ENCODE measurements at regions not wholly inside any gene's neighbourhood (a gene's known extent, or its start where the extent isn't known, plus 50 kb on each side); places are given as distances from the start of the nearest gene placed in this dataset.

DNA sequence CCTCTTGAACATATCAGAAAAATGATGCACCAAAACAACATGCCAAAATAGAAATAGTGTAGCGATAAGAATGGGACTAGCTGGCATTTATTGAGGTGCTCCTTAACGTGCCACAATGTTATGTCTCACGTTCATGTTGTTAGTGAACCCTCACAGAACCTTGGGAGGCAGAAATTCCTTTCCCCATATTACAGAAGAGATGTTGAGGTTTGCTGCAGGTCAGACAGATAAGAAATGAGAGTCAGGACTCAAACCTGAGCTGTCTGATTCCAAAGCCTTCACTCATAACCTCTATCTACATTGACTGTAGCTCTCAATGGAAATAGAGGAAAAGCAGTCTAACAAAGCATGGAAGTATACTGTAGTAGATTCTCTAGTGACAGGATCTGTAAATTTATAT lies 163.3 kb upstream of the STK17B start:
- TF ChIP-seq EZH2 (IDR thresholded peaks at IDR 0.05; ENCODE audit: borderline replicate concordance, low read depth, low read length, severe bottlenecking), result no peak
- TF ChIP-seq JUN (IDR thresholded peaks at IDR 0.05; ENCODE audit: borderline replicate concordance, insufficient read depth, insufficient read length, low read depth), result no peak
- TF ChIP-seq MYC (IDR thresholded peaks at IDR 0.05; ENCODE audit: low read depth, low read length), result no peak
- TF ChIP-seq GATA2 (IDR thresholded peaks at IDR 0.05; ENCODE audit: insufficient read depth, insufficient read length, low read depth, low read length), result no peak
- no peak for TF ChIP-seq FOS (IDR thresholded peaks at IDR 0.05; ENCODE audit: borderline replicate concordance, insufficient read depth, low read length)
- no peak for TF ChIP-seq POLR2AphosphoS5 (IDR thresholded peaks at IDR 0.05; ENCODE audit: insufficient read depth, low read depth, low read length)
- TF ChIP-seq, protein P1, sequence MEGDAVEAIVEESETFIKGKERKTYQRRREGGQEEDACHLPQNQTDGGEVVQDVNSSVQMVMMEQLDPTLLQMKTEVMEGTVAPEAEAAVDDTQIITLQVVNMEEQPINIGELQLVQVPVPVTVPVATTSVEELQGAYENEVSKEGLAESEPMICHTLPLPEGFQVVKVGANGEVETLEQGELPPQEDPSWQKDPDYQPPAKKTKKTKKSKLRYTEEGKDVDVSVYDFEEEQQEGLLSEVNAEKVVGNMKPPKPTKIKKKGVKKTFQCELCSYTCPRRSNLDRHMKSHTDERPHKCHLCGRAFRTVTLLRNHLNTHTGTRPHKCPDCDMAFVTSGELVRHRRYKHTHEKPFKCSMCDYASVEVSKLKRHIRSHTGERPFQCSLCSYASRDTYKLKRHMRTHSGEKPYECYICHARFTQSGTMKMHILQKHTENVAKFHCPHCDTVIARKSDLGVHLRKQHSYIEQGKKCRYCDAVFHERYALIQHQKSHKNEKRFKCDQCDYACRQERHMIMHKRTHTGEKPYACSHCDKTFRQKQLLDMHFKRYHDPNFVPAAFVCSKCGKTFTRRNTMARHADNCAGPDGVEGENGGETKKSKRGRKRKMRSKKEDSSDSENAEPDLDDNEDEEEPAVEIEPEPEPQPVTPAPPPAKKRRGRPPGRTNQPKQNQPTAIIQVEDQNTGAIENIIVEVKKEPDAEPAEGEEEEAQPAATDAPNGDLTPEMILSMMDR (IDR thresholded peaks at IDR 0.05; ENCODE audit: extremely low read depth in 1 of 2, insufficient read depth in 1 of 2, low read depth in 1 of 2, low read length in 2 of 2), result no peak
- TF ChIP-seq POLR2A (IDR thresholded peaks at IDR 0.05; ENCODE audit: low read depth, low read length), result no peak
- no peaks in the 10 kb centered on the region for H4K20me1 ChIP-seq (replicated peaks; ENCODE audit: control insufficient read depth, extremely low read depth, insufficient read depth, low read length)
- H3K27ac ChIP-seq (ENCODE audit: insufficient read depth, low read depth, low read length), result no peak overlapping the region
- DNase-seq (ENCODE audit: low read depth, low spot score), result no peak
- peaks cover 56% of the 10 kb centered on the region for H3K4me1 ChIP-seq (ENCODE audit: control insufficient read depth, extremely low read depth, insufficient read depth, low read length)
- H3K4me2 ChIP-seq (ENCODE audit: insufficient read depth, low read length), result no peak overlapping the region
- peaks cover 0 to 8% of the 10 kb centered on the region in 2 experiments for H3K36me3 ChIP-seq (ENCODE audit: control insufficient read depth in 2 of 2, extremely low read depth in 1 of 2, insufficient read depth in 2 of 2, low read length in 2 of 2)
- H3K4me3 ChIP-seq (replicated peaks in 1 of 3; ENCODE audit: insufficient read depth in 1 of 3, low read depth in 1 of 3, low read length in 3 of 3), result no peak overlapping the region
- POLR2A ChIA-PET, result no interaction called here
- BruUV-seq (replicated peaks), result no TSS peak
- no peak for FAIRE-seq
- no peak overlapping the region for H2AFZ ChIP-seq (ENCODE audit: low read depth, low read length)
- H3K9ac ChIP-seq (replicated peaks; ENCODE audit: extremely low read depth, insufficient read depth, low read length), result no peak overlapping the region
- dilution Hi-C loops (cut with MboI; ENCODE audit: extremely low pct_ligation_motif_present, low sequenced_read_pairs) (no loop called here), intact Hi-C loops (cut with micrococcal nuclease) (loop anchor here (5.0 to 10.0 kb wide), 2 partner anchors 202 to 420 kb away; no protein-coding TSS in a partner anchor)
- no peaks in the 10 kb centered on the region for H3K9me1 ChIP-seq (replicated peaks; ENCODE audit: control insufficient read depth, extremely low read depth, insufficient read depth, low read length)
- peaks cover 59% of the 10 kb centered on the region for H3K79me2 ChIP-seq (ENCODE audit: control insufficient read depth, insufficient read depth, low read length)
- no peaks in the 10 kb centered on the region for H3K27me3 ChIP-seq (ENCODE audit: control insufficient read depth in 2 of 2, insufficient read depth in 2 of 2, low read length in 2 of 2)
- H3K9me3 ChIP-seq (replicated peaks; ENCODE audit: control insufficient read depth, insufficient read depth, low read length), result no peaks in the 10 kb centered on the region
- CTCF ChIA-PET, result interaction anchor here (1.0 to 5.7 kb wide), 2 partner anchors 119 to 256 kb away, joined by 8 to 93 read pairs; no protein-coding TSS in a partner anchor

All from endothelial cell of umbilical vein (primary cell).